GM23248 (cell line): ENCODE measurements at regions not wholly inside any gene's neighbourhood (a gene's known extent, or its start where the extent isn't known, plus 50 kb on each side); places are given as distances from the start of the nearest gene placed in this dataset.

Experiments
- EZH2 ChIP-seq: fragments of 200-600 bp; sonication (generic); IDR thresholded peaks from 2 replicates; pipeline ENCODE4 v1.6.1; 2018; ENCODE audit warnings: antibody characterized with exemption, mild to moderate bottlenecking; ENCODE audit not compliant: insufficient read depth, poor library complexity, severe bottlenecking
- EZH2phosphoT487 ChIP-seq: fragments of 200-600 bp; sonication (generic); IDR thresholded peaks from 2 replicates; pipeline ENCODE4 v1.6.1; 2018; ENCODE audit warnings: antibody characterized with exemption, moderate library complexity, mild to moderate bottlenecking, low read depth; ENCODE audit not compliant: insufficient read depth

- TF ChIP-seq EZH2phosphoT487: no peak
- TF ChIP-seq EZH2: no peak
Measured at GRCh38 chr10:85319826-85320225, 991.4 kb downstream of the CCSER2 start.
